Right forelimb (tissue), 1 donor: ENCODE measurements at regions not wholly inside any gene's neighbourhood (a gene's known extent, or its start where the extent isn't known, plus 50 kb on each side); places are given as distances from the start of the nearest gene placed in this dataset.
A peak's percentile ranks its signal among the peaks of the same experiment; 100 is the strongest.

ENCODE experiments used
- DNase-seq: peaks from one replicate; pipeline ENCODE4 v3.0.0-alpha.2; 2018

DNA sequence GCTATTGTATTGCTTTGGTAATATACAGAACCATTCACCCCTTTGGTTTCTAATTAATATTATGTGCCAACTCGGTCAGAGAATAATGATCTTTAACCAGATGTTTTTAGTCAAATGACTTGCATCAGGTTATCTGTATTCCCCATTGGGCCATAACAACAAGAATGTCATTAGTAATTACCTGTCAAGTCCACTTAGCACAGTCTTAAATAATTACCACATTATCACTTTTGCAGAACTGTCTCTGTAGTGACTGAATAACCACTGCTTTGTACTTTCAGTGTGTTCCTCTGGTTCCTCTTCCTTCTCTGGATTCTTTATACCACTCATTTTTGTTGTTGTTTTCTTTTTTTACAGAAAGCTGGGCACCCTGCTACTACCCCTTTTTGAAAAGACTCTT lies 257.7 kb upstream of the SPOCK3 start:
- no peak for DNase-seq

DNA sequence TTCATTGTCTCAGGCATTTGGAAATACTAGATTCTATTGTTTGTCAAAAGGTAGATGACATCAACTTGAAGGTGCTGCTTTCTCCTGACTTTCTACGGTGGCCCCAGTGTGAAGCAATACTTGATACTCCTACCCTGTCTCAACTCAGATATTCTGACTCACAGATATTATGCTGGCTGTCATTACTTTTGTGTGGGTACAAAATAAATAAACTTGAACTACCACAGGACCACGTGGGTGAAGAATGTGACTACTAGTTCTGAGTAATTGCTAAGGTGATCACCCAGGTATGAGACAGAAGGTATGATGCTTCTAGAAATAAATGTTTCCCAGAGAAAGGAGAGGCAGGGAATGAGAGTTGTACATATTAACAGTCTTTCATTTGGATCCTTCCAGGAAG lies 275.3 kb upstream of the SPOCK3 start:
- no peak for DNase-seq

DNA sequence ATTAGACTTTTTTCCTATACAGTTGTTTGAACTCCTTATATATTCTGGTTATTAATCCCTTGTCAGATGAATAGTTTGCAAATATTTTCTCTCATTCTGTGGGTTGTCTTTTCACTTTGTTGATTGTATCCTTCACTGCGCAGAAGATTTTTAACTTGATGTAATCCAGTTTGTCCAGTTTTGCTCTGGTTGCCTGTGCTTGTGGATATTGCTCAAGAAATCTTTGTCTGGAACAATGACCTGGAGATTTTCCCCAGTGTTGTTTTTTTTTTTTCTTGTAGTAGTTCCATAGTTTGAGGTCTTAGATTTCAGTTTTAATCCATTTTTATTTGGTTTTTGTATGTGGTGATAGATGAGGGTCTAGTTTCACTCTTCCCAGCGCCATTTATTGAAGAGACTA lies 289.8 kb upstream of the SPOCK3 start:
- no peak for DNase-seq

DNA sequence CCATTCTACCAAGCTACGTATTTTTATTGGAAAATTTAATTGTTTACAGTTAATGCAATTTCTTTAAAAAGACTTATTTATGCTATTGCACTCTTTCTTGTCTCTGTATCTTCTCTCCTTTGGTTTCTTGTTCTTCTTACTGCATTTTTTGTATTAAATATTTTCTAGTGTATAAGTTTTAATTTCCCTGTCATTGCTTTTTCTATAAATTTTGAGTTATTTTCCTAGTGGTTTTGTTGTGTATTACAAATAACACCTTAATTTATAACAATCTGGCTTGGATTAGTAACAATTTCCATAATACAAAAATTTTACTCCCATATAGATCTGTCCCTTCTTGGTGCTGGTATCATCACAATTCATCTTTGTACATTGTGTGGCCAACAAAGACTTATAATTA lies 303.5 kb upstream of the SPOCK3 start:
- DNase-seq = no peak

DNA sequence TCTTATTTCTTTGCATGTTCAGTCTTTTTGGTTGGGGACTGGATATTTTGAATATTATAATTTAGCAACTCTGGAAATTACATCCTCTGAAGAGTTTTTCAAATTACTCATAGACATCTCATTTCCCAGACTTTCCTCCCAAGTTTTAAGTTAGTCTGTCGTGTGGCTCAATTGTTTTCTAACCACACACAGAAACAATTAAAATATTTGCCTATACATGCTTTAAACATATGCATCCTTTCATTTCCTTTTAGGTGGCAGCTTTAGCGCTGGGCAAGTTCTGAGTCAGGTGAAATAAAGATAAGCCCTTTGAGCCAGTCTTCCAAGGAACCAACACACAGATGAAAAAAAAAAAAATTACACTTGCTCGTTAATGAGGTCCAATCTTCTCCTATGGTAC lies 307.0 kb upstream of the SPOCK3 start:
- no peak for DNase-seq

DNA sequence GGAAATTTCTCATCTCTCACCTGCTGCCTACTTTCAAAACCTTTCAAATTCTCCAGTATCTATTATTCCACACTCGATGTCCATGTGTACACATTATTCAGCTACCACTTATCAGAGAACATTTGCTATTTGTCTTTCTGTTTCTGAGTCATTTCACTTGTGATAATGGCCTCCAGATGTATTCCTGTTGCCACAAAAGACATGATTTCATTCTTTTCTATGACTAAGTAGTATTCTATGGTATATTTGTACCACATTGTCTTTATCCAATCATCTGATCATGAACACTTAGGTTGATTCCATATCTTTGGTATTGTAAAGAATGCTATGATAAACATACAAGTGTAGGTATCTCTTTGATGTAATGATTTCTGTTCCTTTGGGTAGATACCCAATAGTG lies 310.1 kb upstream of the SPOCK3 start:
- DNase-seq = no peak

DNA sequence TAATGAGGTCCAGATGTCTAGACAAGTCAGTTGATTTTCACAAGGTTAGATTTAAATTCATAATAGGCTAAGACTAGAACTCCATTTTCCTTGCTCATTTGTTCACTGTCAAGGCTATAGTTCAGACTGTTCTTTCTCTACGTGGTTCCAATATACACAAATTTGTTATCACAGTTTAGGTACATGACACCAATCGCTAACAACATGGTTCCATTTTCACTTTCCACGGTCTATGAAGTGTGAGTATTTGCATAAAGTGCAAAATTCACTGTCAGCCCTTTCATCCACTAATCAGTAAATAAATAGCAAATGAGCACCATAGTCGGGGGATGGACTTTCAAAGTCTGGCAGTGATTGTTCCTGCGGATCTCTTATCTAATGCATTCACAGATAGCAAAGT lies 315.7 kb upstream of the SPOCK3 start:
- DNase-seq = no peak

DNA sequence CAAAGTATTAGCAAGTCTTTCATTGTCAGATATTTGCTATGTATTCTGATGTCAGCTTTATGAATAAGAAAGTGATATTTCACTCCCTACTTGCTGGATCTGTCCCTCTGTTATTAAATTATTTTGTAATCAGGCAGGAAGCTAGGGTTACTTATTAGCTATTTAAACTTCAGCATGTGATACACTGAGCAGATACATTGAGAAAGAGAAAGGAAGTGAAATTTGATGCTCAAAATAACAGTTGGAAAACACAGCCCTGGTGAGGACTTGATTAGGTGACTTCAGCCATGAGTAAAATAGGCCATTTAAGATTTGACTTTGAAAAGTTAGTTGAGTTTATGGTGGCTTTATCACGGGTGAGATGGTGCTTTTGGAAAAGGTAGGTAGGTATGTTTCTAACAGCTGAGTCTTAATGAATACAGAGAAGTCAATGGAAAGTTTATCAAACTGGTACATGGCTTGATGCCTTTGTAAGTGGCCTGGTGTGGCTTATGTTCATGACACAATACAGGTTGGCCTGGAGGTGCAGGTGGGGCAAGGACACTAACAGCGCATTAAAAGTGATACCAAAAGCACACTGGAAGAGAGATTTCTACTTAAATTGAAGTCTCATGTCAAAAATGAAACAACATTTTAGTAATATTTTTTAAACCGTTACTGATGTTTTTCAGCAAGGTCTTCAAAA lies 321.2 kb upstream of the SPOCK3 start:
- DNase-seq = no peak

DNA sequence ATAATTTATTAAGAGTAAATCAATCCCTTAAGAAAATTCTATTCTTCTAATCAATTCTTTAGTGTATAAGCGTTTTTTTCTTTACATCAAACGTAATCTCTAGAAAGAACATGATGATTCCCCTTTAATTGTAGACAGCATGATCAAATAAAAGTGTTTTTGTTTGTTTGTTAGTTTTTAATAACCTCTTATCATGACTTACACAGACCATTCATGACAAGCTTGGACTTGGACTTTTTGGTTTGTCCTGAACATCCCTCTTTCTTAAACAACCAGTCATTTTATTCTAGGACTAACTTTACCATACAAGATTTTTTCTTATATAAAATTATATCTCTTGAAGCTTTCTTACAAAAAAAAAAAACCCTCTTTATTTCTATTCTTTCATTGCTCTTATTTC lies 344.6 kb upstream of the SPOCK3 start:
- DNase-seq = no peak

DNA sequence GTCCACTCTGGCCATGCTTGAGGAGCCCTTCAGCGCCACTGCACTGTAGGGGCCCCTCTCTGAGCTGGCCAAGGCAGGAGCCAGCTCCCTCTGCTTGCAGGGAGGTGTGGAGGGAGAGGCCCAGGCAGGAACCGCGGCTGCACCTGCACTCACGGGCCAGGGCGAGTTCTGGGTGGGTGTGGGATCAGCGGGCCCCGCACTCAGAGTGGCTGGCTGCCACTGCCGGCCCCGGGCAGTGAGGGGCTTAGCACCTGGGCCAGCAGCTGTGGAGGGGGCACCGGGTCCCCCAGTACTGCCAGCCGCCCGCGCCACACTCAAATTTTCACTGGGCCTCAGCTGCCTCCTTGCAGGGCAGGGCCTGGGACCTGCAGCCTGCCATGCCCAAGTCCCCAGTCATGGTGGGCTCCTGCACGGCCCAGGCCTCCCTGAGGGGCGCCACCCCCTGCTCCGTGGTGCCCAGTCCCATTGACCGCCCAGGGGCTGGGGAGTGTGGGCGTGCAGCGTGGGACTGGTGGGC lies 347.2 kb upstream of the SPOCK3 start:
- no peak for DNase-seq

DNA sequence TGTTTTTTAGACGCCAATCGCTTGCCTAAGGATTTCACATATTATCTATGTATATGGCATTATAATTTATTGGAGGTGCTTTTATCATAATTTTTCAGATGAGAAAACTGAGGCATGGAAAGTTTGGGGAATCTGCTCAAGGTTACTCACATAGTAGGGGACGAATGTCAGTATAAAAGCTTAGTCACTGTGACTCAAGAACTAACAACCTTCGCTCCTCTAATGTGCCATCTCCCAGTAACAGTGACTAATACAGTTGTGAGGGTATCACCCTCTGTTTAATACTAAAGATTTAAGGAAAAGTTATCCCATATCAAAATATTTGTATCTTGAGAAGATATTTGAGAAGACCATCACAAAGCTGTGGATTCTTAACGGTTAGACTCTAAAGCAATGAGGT lies 353.1 kb upstream of the SPOCK3 start:
- DNase-seq = no peak

DNA sequence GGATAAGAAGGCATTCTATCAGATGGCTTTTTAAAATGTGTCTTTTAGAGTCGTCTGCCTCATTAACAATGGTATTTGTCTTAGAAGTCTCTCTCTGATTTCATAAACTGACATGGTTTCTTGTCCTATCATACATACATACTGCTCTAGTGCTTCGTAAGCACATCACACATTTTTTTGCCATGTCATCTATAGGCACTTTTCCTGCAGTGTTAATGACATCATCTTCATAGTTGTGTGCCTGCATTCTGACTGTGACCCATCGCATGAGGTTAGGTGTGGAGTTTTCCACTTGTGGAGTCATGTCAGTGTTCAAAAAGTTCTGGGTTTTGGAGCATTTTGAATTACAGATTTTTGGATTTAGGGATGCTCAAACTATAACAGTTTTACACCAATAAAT lies 361.6 kb upstream of the SPOCK3 start:
- no peak for DNase-seq

DNA sequence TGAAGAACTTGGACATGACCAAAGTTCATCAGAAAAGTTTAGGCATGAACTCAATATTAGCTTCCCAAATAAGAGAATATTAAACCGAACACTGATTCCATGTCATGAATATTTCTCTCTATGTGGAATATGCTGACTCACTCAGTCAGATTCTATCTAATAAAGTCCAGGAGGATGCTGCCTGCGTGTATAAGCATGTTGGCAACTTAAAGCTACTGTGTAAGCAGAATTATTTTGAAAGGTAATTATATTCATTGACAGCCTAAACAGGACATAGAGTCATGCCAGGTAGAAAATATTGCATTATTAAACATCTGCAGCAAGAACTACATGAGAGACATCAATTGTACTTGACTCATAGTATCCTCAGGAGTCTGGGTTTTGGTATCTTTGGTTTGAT lies 367.9 kb upstream of the SPOCK3 start:
- no peak for DNase-seq

DNA sequence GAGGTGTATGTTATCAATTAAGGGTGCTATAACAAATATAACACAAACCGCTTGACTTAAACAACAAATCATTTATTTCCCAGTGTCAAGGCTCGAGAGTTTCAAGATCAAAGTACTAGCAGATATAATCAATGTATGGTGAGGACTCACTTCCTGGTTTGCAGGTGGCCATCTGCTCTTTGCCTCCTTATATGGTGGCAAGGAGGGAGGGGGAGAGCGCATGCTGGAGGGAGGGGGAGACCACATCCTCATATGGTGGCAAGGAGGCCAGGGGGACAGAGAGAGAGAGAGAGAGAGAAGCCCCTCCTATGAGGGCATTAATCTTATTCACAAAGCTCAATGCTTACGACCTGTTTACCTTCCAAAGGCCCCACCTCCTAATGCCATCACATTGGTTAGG lies 372.3 kb upstream of the SPOCK3 start:
- DNase-seq = no peak

DNA sequence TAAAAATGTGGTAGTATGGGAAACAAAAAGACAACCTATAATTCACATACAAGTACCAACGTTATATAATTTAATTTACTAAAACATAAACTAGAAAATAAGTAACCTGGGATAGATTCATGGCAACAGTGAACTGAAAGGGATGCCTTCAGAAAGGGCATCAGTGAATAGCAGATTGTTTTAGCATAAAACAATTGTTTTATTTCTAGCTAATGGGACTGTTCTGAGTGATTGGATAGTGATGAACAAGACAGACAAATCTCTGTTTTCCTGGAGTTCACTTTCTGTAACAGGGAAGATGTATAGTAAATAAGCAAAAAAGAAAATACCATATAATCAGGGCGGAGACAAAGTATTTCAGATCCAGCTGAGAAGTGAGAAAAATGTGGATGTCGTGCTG lies 379.1 kb upstream of the SPOCK3 start:
- no peak for DNase-seq

DNA sequence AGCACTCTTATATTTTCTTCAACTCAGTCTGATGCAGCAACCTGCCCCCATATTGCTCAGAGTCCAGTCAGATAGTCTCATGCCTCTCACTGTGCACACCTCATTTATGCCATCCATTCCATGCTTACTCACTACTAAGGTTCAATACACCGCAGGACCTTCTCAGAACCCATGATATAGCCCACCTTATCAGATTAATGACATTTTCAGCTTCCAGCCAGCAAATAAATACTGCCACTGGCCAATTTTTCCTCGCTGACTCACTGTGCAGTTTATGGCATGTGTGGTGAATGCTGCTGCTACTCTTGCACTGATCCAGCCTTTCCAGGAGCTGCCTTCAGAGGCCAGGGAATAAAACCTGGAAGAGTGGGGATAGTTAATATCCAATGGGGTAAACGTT lies 380.6 kb upstream of the SPOCK3 start:
- no peak for DNase-seq

DNA sequence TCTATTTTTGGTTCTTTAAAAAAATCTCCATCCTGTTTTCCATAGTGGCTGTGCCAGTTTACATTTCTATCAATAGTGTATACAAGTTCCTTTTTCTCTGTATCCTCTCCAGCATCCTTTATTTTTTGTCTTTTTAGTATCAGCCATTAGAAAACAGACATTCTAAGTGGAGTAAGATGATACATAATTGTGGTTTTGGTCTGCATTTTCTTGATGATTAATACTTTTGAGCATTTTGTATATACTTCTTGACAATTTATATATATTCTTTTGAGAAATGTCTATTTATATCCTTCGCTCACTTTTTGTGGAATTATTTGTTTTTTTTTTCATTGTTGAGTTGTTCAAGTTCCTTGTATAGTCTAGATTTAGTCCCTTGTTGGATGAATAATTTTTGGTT lies 382.2 kb upstream of the SPOCK3 start:
- DNase-seq = no peak

DNA sequence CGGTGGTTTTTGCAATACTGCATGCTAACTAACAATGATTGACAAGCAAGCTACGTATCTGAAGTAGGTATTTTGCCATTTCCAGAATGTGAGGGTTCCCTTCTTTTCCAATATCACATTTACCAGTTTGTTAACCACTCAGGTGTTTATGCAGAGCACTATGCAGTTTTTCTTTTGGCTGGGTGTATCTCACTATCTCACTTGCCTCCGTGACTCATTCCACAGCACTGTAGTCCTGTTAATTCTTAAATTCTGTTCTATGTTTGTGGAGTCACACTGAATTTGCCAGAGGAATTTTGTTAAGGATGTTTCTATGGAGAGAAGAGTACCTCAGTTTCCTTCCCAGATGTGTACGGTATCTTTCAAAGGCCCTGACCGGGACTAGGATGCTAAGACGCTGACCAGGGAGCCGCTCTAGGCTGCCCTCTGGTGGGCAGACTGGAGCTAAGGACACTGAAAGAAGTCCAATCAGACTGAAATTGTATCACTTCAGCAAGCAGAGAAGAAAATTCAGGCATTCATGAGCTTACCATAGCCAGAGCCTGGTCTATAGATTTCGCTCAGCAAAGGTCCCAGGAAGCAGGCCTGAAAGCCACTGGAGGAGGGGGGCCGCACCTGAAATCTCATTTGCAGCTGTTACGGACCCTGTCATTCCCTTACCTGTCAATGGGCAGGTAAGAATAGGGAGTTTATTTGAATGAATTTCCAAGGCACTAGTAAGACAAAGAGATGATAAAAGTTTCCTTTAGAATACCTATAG lies 388.4 kb upstream of the SPOCK3 start:
- DNase-seq = peak; percentile 73

DNA sequence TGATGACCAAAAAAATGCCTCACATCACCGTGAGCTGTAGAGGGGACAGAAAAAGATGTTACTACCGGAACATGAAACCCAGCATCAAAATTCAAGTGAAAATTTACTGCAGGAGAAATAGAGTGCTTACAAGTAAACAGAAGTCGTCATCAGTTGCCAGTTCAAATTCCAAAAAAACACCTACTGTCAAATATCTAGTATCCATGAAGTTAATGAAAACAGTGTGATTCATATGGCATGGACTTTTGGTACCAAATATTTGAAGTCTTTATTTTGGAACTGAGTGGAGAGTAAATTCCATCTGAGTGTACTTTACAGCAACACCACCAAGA lies 388.9 kb upstream of the SPOCK3 start:
- DNase-seq = no peak

DNA sequence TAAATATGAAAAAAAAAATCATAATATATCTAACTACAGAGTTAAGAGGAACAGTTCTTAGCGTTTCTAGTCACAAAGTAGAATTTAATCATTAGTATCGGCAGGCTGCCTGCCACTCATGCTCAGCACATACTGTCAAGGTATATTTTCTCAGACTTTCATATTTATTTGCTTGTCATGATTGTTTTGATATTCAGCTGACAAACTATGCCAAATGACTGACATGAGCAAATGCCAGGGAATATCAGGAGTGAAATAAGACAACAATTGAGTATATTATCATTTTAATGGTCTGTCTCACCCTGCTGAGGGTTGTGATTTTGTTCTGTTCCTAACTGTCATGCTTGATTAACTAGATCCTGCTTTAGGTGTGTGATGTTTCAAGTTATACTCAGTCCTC lies 395.0 kb upstream of the SPOCK3 start:
- DNase-seq = no peak

DNA sequence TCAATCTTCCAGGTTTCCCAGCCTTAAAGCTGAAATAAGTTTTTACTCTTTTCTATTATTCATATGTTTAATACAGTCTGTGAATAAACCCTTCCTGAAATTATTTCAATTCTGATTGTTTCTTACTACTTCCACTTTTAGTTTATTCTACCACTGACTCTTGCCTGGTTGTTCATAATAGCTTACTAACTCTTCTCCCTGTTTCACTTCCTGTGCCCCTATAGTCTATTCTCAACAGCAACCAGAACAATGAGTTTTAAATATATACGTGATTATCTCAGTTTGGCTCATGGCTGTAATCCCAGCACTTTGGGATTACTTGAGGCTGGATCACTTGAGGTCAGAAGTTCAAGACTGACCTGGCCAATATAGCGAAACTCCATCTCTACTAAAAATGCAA lies 408.0 kb upstream of the SPOCK3 start:
- no peak for DNase-seq

DNA sequence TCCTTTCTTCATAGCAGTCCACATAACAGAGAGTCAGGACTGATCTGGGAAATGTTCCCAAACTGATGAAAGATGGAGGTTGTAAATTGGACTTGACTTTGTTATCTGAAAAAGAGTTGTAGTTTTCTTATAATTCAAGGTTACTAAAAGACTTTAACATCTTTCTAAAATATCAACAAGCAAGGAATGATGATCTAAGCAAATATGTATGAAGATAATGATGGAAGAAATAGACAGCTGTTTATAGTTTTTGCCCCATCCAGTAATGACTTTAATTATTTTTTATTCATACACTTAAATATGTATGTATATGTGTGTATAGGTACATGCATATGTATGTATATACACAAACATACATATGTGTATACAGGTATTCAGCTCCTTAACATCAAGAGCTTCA lies 411.1 kb upstream of the SPOCK3 start:
- DNase-seq = no peak

DNA sequence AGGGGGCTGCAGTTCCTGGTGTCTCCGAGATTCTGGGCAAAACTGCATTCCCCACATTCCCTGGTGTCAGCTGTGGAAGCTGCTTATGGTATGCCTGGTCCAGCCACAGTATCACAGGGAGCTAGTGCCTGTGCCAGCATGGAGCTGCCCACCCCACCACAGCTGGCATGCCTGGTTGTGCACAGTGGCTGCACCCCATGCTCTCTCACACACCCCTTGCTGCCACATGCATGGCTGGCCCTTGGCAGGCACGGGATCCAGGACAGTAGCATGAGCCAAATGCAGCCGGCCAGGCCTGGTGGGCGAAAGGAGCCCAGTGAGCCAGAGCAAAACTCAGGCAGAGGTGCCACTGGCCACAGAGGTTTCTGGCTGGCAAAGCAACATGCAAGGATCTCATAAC lies 418.0 kb upstream of the SPOCK3 start:
- DNase-seq = no peak

DNA sequence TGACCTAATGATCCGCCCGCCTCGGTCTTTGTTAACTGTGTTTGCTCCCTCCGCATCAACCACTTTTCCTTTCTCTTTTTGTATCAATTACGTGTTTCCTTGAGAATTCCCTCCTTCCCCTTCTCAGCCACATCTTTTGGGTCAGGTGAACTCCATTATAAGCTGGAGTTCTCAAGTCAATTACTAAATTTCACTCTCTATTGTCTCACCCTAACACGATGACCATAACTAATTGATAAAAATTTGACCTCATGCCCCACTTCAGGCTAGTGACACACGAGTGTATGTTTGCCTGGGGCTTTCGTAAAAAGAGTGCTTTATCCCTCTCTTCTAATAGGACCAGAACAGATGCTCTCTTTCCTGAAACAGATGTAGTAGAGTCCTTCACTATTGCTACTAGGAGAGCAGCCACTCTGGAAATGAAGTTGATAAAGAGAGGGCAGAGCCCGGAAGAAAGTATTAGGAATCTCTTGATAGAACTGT lies 403.6 kb upstream of the ANXA10 start:
- DNase-seq = no peak

DNA sequence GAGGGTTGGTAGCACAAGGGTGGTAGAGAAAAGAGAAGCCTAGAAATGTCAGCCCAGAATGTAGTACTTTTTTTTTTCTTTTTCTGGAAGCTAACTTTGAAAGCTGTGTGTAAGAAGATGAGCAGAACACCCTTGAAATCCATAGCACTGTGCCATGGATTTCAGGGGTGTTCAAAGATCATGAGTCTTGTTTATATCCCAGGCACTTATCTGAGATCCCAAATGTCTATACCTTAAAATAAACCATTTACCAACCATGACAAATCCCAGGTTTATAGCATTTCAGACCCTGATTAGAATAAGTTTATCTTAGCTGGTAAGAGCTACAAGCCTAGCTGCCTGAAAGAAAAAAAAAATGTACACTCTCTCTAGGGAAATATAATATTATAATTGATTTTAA lies 389.9 kb upstream of the ANXA10 start:
- no peak for DNase-seq
